ENCODE measurements at regions not wholly inside any gene's neighbourhood (a gene's known extent, or its start where the extent isn't known, plus 50 kb on each side); places are given as distances from the start of the nearest gene placed in this dataset.
"Not testable (repeated sequence)": the region's sequence is repeated elsewhere in the genome, so short reads cannot be mapped to it uniquely, and the experiment has no call there.

GRCh38 chr6:144429753-144430152, 144.6 kb downstream of the UTRN start:
- in situ Hi-C loops (cut with HindIII; ENCODE audit: low sequenced_read_pairs), result no loop called here

GRCh38 chr6:144433446-144433845, 148.3 kb downstream of the UTRN start:
- in situ Hi-C loops (cut with HindIII; ENCODE audit: low sequenced_read_pairs), result not testable (repeated sequence)

GRCh38 chr6:144434308-144434990, 149.3 kb downstream of the UTRN start:
- in situ Hi-C loops (cut with HindIII; ENCODE audit: low sequenced_read_pairs), result no loop called here

GRCh38 chr6:144435602-144436426, 150.7 kb downstream of the UTRN start:
- in situ Hi-C loops (cut with HindIII; ENCODE audit: low sequenced_read_pairs), result no loop called here

GRCh38 chr6:144437105-144437504, 152.0 kb downstream of the UTRN start:
- in situ Hi-C loops (cut with HindIII; ENCODE audit: low sequenced_read_pairs), result no loop called here

GRCh38 chr6:144438103-144438502, 153.0 kb downstream of the UTRN start:
- in situ Hi-C loops (cut with HindIII; ENCODE audit: low sequenced_read_pairs), result no loop called here

GRCh38 chr6:144439016-144439415, 153.9 kb downstream of the UTRN start:
- in situ Hi-C loops (cut with HindIII; ENCODE audit: low sequenced_read_pairs), result no loop called here

GRCh38 chr6:144441801-144442200, 156.7 kb downstream of the UTRN start:
- in situ Hi-C loops (cut with HindIII; ENCODE audit: low sequenced_read_pairs), result not testable (repeated sequence)

- in situ Hi-C loops (cut with HindIII; ENCODE audit: low sequenced_read_pairs), result no loop called here
Measured at GRCh38 chr6:144443157-144443556, 158.0 kb downstream of the UTRN start.

GRCh38 chr6:144447472-144447871, 162.3 kb downstream of the UTRN start:
- in situ Hi-C loops (cut with HindIII; ENCODE audit: low sequenced_read_pairs), result no loop called here

- in situ Hi-C loops (cut with HindIII; ENCODE audit: low sequenced_read_pairs), result no loop called here
Measured at GRCh38 chr6:144449218-144449617, 164.1 kb downstream of the UTRN start.

GRCh38 chr6:144449911-144450597, 164.9 kb downstream of the UTRN start:
- in situ Hi-C loops (cut with HindIII; ENCODE audit: low sequenced_read_pairs), result no loop called here

- in situ Hi-C loops (cut with HindIII; ENCODE audit: low sequenced_read_pairs), result no loop called here
Measured at GRCh38 chr6:144460327-144461095, 175.4 kb downstream of the UTRN start.

GRCh38 chr6:144462058-144462457, 176.9 kb downstream of the UTRN start:
- in situ Hi-C loops (cut with HindIII; ENCODE audit: low sequenced_read_pairs), result no loop called here

- in situ Hi-C loops (cut with HindIII; ENCODE audit: low sequenced_read_pairs), result no loop called here
Measured at GRCh38 chr6:144466716-144467115, 181.6 kb downstream of the UTRN start.

GRCh38 chr6:144467172-144467762, 182.1 kb downstream of the UTRN start:
- in situ Hi-C loops (cut with HindIII; ENCODE audit: low sequenced_read_pairs), result no loop called here

- in situ Hi-C loops (cut with HindIII; ENCODE audit: low sequenced_read_pairs), result no loop called here
Measured at GRCh38 chr6:144467921-144468320, 182.8 kb downstream of the UTRN start.

GRCh38 chr6:144468709-144469108, 183.6 kb downstream of the UTRN start:
- in situ Hi-C loops (cut with HindIII; ENCODE audit: low sequenced_read_pairs), result no loop called here

GRCh38 chr6:144469144-144469575, 184.0 kb downstream of the UTRN start:
- in situ Hi-C loops (cut with HindIII; ENCODE audit: low sequenced_read_pairs), result no loop called here

GRCh38 chr6:144470201-144470600, 185.1 kb downstream of the UTRN start:
- in situ Hi-C loops (cut with HindIII; ENCODE audit: low sequenced_read_pairs), result not testable (repeated sequence)
